GM12874 (cell line): ENCODE measurements at regions not wholly inside any gene's neighbourhood (a gene's known extent, or its start where the extent isn't known, plus 50 kb on each side); places are given as distances from the start of the nearest gene placed in this dataset.

ENCODE experiments used
- CTCF ChIP-seq: IDR thresholded peaks from 2 replicates; pipeline ENCODE4 v1.5.1; 2011; ENCODE audit warnings: low read depth, mild to moderate bottlenecking, control low read depth, low read length, moderate library complexity; ENCODE audit not compliant: insufficient read depth

GRCh38 chr12:129959889-129960288 is 56.1 kb upstream of the TMEM132D start:
- no peak for TF ChIP-seq CTCF

- TF ChIP-seq CTCF, result no peak
Observed at GRCh38 chr12:129961091-129961490, 57.3 kb upstream of the TMEM132D start.

- TF ChIP-seq CTCF, result no peak
Observed at GRCh38 chr12:129961856-129962255, 58.0 kb upstream of the TMEM132D start.

- TF ChIP-seq CTCF, result no peak
Observed at GRCh38 chr12:129964300-129964699, 60.5 kb upstream of the TMEM132D start.

- TF ChIP-seq CTCF, result no peak
Observed at GRCh38 chr12:129964826-129965457, 61.1 kb upstream of the TMEM132D start.

- TF ChIP-seq CTCF, result no peak
Observed at GRCh38 chr12:129966146-129966995, 62.5 kb upstream of the TMEM132D start.

- TF ChIP-seq CTCF, result no peak
Observed at GRCh38 chr12:129971721-129972120, 67.9 kb upstream of the TMEM132D start.
